ENCODE measurements at regions not wholly inside any gene's neighbourhood (a gene's known extent, or its start where the extent isn't known, plus 50 kb on each side); places are given as distances from the start of the nearest gene placed in this dataset.

DNA sequence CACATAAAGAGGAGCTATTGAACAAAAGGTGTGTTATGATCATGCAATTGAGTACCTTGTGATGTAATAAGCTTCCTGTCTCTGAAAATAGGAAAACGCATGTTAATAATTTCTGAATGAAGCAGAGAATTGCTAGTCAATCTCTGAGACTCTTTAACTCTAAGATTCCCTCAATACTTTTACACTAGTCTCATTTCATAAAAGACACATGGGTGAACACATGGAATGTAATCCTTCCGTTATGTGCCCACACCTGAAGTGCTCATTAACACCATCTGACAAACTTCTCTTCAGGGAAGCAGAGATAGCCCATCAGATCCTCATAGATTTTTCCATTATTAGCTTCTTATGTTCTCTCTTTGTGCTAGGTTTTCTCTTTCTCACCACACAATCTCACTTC lies 182.4 kb downstream of the TLR4 start:
- DNase-seq = no peak
- Mint-ChIP-seq H3K4me1 (ENCODE audit: low read depth, unreplicated experiment) (no peaks in the 10 kb centered on the region), H3K27me3 (ENCODE audit: insufficient read depth, unreplicated experiment) (peaks cover 4% of the 10 kb centered on the region), H3K27ac (ENCODE audit: unreplicated experiment) (no peak overlapping the region), H3K4me3 (ENCODE audit: unreplicated experiment) (no peak overlapping the region), H3K36me3 (ENCODE audit: insufficient read depth, unreplicated experiment) (no peaks in the 10 kb centered on the region), H3K9me3 (ENCODE audit: unreplicated experiment) (no peaks in the 10 kb centered on the region)
- no peaks in the 10 kb centered on the region for H3K9me3 ChIP-seq
- no peaks in the 10 kb centered on the region for H3K36me3 ChIP-seq (ENCODE audit: control insufficient read depth, insufficient read depth, low read length)
- ChIA-PET CTCF (no interaction called here), POLR2A (no interaction called here)
- no TSS peak for BruUV-seq (replicated peaks)
- no peaks in the 10 kb centered on the region for H3K27me3 ChIP-seq (replicated peaks; ENCODE audit: control insufficient read depth, insufficient read depth, low read length)
- H3K4me1 ChIP-seq = no peaks in the 10 kb centered on the region
- H3K4me3 ChIP-seq (ENCODE audit: low read depth, low read length) = no peak overlapping the region
- intact Hi-C loops (cut with micrococcal nuclease; ENCODE audit: unreplicated experiment) = no loop called here
- TF ChIP-seq, protein P1, sequence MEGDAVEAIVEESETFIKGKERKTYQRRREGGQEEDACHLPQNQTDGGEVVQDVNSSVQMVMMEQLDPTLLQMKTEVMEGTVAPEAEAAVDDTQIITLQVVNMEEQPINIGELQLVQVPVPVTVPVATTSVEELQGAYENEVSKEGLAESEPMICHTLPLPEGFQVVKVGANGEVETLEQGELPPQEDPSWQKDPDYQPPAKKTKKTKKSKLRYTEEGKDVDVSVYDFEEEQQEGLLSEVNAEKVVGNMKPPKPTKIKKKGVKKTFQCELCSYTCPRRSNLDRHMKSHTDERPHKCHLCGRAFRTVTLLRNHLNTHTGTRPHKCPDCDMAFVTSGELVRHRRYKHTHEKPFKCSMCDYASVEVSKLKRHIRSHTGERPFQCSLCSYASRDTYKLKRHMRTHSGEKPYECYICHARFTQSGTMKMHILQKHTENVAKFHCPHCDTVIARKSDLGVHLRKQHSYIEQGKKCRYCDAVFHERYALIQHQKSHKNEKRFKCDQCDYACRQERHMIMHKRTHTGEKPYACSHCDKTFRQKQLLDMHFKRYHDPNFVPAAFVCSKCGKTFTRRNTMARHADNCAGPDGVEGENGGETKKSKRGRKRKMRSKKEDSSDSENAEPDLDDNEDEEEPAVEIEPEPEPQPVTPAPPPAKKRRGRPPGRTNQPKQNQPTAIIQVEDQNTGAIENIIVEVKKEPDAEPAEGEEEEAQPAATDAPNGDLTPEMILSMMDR (IDR thresholded peaks at IDR 0.05; ENCODE audit: insufficient read depth in 1 of 2, low read depth in 1 of 2, low read length in 1 of 2, severe bottlenecking in 1 of 2, unreplicated experiment in 1 of 2) = no peak

DNA sequence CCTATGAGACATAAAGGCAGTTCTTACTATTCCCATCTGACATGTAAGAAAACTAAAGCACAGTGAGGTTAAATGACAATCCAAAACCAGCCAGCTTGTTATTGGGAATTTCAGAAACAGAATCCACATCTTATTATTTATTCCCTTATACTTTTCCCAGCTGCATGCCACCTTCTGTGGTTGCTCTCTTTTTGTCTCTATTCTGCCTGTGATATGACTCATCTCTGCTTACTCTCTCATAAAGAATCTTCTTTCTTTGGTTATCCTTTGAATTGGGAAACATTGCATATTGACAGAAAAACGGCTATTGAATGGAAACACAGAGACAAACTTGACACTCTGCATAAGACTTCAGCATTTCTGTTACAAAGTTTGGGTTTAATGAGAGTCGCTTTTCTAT lies 183.2 kb downstream of the TLR4 start:
- Mint-ChIP-seq H3K36me3 (ENCODE audit: insufficient read depth, unreplicated experiment) (no peaks in the 10 kb centered on the region), H3K9me3 (ENCODE audit: unreplicated experiment) (no peaks in the 10 kb centered on the region), H3K4me3 (ENCODE audit: unreplicated experiment) (no peak overlapping the region), H3K27me3 (ENCODE audit: insufficient read depth, unreplicated experiment) (no peaks in the 10 kb centered on the region), H3K27ac (ENCODE audit: unreplicated experiment) (no peak overlapping the region), H3K4me1 (ENCODE audit: low read depth, unreplicated experiment) (no peaks in the 10 kb centered on the region)
- H3K4me3 ChIP-seq (ENCODE audit: low read depth, low read length) = no peak overlapping the region
- CTCF ChIA-PET = no interaction called here
- intact Hi-C loops (cut with micrococcal nuclease; ENCODE audit: unreplicated experiment) = no loop called here
- BruUV-seq (replicated peaks) = no TSS peak
- DNase-seq = no peak
- no peaks in the 10 kb centered on the region for H3K9me3 ChIP-seq
- TF ChIP-seq, protein P1 (IDR thresholded peaks at IDR 0.05; ENCODE audit: insufficient read depth in 1 of 2, low read depth in 1 of 2, low read length in 1 of 2, severe bottlenecking in 1 of 2, unreplicated experiment in 1 of 2) = no peak
- H3K27me3 ChIP-seq (replicated peaks; ENCODE audit: control insufficient read depth, insufficient read depth, low read length) = no peaks in the 10 kb centered on the region
- POLR2A ChIA-PET = no interaction called here
- no peaks in the 10 kb centered on the region for H3K36me3 ChIP-seq (ENCODE audit: control insufficient read depth, insufficient read depth, low read length)
- no peaks in the 10 kb centered on the region for H3K4me1 ChIP-seq

DNA sequence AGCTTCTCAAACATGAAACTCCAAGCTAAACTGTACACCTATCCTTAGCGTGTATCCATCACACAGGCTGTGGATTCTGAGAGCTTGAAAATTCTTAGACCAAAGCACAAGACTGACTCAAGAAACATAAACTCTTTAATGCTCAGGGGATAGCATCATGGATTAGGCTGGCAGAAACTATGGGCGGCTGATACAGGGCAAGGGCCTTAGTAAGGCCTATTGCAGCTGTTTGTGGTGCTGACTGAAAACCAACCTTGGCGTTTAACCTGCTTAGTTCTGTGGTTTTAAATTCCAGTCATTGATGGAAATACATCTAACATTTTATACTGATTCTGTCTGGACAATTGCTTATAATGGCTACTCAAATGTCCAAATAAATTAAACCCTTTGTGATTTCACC lies 183.7 kb downstream of the TLR4 start:
- POLR2A ChIA-PET = no interaction called here

More for the DNA sequence above, 183.7 kb downstream of the TLR4 start:
- Histone ChIP-seq H3K27me3 (replicated peaks; ENCODE audit: control insufficient read depth, insufficient read depth, low read length) (no peaks in the 10 kb centered on the region), H3K4me1 (no peaks in the 10 kb centered on the region), H3K36me3 (ENCODE audit: control insufficient read depth, insufficient read depth, low read length) (no peaks in the 10 kb centered on the region), H3K9me3 (no peaks in the 10 kb centered on the region), H3K4me3 (ENCODE audit: low read depth, low read length) (no peak overlapping the region)
- intact Hi-C loops (cut with micrococcal nuclease; ENCODE audit: unreplicated experiment) = no loop called here
- TF ChIP-seq, protein P1 (IDR thresholded peaks at IDR 0.05; ENCODE audit: insufficient read depth in 1 of 2, low read depth in 1 of 2, low read length in 1 of 2, severe bottlenecking in 1 of 2, unreplicated experiment in 1 of 2) = no peak
- no peak for DNase-seq
- H3K27ac Mint-ChIP-seq (ENCODE audit: unreplicated experiment) = no peak overlapping the region
- CTCF ChIA-PET = no interaction called here
- H3K9me3 Mint-ChIP-seq (ENCODE audit: unreplicated experiment) = no peaks in the 10 kb centered on the region
- no peaks in the 10 kb centered on the region for H3K36me3 Mint-ChIP-seq (ENCODE audit: insufficient read depth, unreplicated experiment)
- no peaks in the 10 kb centered on the region for H3K4me1 Mint-ChIP-seq (ENCODE audit: low read depth, unreplicated experiment)
- no peaks in the 10 kb centered on the region for H3K27me3 Mint-ChIP-seq (ENCODE audit: insufficient read depth, unreplicated experiment)
- no TSS peak for BruUV-seq (replicated peaks)
- no peak overlapping the region for H3K4me3 Mint-ChIP-seq (ENCODE audit: unreplicated experiment)

Data from Caco-2 (cell line).